GM18505 (cell line): ENCODE measurements at regions not wholly inside any gene's neighbourhood (a gene's known extent, or its start where the extent isn't known, plus 50 kb on each side); places are given as distances from the start of the nearest gene placed in this dataset.
"Not testable (repeated sequence)": the region's sequence is repeated elsewhere in the genome, so short reads cannot be mapped to it uniquely, and the experiment has no call there.

Experiments
- ATAC-seq: cut with Tn5 transposase; IDR thresholded peaks from one replicate; pipeline ENCODE4 v1.9.1; 2021; ENCODE audit not compliant: unreplicated experiment
- POLR2A ChIP-seq: IDR thresholded peaks from 4 replicates; pipeline ENCODE4 v1.6.1; 2011; ENCODE audit warnings: borderline replicate concordance; ENCODE audit not compliant: insufficient read depth, insufficient read length; ENCODE audit errors: extremely low read depth

- no peak for TF ChIP-seq POLR2A
- ATAC-seq = no peak
Measured at GRCh38 chr1:65020774-65021173, 54.4 kb upstream of the JAK1 start.

GRCh38 chr1:65021795-65022194, 55.4 kb upstream of the JAK1 start:
- no peak for TF ChIP-seq POLR2A
- no peak for ATAC-seq

- TF ChIP-seq POLR2A = no peak
- no peak for ATAC-seq
Measured at GRCh38 chr1:65022216-65022615, 55.9 kb upstream of the JAK1 start.

DNA sequence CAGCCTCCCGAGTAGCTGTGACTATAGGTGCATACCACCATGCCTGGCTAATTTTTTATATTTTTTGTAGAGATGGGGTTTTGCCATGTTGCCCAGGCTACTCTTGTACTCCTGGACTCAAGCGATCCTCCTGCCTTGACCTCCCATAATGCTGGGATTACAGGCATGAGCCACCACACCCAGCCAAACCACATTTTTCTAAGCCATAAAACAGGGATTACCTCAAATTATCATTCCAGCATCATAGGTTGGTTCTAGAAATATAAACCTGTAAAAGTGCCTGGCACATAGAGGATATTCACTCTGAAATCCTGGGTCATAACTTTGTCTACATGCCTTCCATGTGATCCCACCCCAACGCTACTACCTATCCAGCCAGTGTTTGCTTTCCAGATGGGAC, 59.4 kb upstream of the JAK1 start:
- ATAC-seq = no peak
- TF ChIP-seq POLR2A = no peak

GRCh38 chr1:65026235-65026634, 59.9 kb upstream of the JAK1 start:
- TF ChIP-seq POLR2A = no peak

GRCh38 chr1:65027666-65028358, 61.5 kb upstream of the JAK1 start:
- no peak for TF ChIP-seq POLR2A
- ATAC-seq = no peak

More at GRCh38 chr1:65026235-65026634, 59.9 kb upstream of the JAK1 start:
- no peak for ATAC-seq

GRCh38 chr1:65029434-65029833, 63.1 kb upstream of the JAK1 start:
- not testable (repeated sequence) for ATAC-seq

GRCh38 chr1:65034879-65035278, 68.5 kb upstream of the JAK1 start:
- not testable (repeated sequence) for ATAC-seq

- no peak for TF ChIP-seq POLR2A
- no peak for ATAC-seq
Measured at GRCh38 chr1:65036570-65037051, 70.3 kb upstream of the JAK1 start.

GRCh38 chr1:65039066-65039465, 72.7 kb upstream of the JAK1 start:
- TF ChIP-seq POLR2A = no peak
- no peak for ATAC-seq

- ATAC-seq = no peak
- no peak for TF ChIP-seq POLR2A
Measured at GRCh38 chr1:65039508-65039907, 73.2 kb upstream of the JAK1 start.

DNA sequence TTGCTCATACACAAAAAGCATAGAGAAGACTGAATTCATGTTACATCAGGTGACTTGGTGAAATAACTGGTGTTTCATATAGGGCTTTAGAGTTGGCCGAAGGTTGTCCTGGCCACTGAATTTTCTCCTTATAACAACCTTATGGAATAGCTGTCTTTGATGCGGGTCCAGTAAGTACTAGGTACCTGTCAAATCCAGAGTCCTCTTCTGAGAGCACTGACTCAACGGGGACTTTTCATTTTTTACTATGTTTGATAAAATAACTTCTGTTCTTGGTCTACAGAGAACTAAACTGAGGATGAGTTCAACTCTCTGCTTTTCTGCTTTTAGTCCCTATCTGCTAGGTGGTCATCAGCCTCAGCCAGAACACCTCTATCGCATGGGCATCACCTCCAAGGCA, 76.1 kb upstream of the JAK1 start:
- no peak for ATAC-seq
- no peak for TF ChIP-seq POLR2A

DNA sequence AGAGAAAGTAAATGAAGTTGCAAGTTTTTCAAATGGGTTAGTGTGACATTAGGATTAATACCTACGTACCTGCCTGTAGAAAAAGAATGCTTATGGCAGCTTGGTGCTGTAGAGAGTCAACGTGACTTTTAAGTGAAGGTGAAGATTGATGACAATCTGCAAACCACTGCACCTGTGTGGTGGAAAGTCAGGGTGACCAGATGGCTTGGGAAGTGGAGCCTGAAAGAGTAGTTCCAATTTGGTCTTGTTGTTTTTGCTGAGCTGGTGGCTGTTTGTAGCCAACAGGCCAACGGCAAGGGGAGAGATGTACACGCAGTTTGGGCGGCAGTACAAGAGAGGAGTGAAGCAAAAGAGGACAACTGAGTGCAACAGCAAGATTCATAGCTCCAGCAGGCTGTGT, 78.1 kb upstream of the JAK1 start:
- ATAC-seq = no peak
- no peak for TF ChIP-seq POLR2A

DNA sequence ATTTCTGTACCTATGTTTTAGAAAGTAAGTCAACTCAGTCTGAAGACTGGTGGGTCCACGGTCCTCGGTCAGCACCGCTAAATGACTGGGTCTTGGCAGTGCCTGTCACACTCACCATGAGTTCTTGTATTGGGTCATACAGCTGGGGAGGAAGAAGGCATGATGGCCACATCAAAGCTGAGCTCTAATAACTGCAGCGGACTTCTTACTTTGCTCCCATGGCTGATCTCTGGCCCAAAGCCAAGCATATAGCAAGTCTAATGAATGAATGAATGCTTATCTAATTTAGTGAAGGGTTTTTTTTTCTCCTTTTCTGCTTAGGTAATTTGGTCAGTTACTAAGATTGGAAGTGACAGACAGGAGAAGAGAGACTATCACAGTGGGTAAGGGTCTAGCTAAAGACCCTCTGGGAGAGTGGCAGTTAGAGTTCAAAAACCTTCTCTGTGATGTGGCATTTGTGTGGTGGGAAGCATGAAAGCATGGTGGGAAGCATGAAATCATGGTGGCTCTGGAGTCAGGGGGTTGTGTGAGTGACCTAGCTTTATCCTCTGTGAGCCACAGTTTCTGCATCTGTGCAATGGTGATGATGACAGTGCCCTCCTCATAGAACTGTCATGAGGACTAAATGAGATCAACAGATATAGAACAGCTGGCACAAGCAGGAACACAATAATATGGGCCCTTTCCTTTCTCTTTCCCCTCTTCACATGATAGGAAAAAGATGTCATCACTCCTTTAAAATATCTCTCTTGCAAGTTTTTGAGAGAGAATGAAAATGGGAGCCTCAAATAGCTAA, 78.9 kb upstream of the JAK1 start:
- no peak for TF ChIP-seq POLR2A
- no peak for ATAC-seq

DNA sequence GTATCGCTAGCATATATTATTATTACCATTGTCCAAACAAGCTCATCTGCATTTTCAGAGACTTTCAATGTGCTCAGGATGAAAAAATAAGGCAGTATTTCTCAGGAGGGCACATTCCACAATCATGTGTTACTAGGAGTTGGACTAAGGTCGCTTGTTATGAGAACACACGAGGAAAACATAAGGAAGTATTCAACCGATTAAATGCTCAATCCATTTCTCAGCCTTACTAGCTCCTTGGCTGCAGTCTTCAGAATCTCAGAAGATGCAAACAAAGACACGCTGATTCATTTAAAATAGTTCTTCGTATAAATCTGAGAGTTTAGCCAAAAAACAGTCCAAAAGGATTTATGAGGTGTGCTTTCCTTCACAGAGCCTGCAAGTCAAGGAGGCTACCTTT, 82.0 kb upstream of the JAK1 start:
- TF ChIP-seq POLR2A = no peak
- no peak for ATAC-seq
